Stimulated activated CD8-positive, alpha-beta memory T cell treated with anti-CD3 and anti-CD28 coated beads, Interleukin-12 subunit alpha, Interleukin-12 subunit beta, amount 100 ng/mL, for 24 hours (primary cell): ENCODE measurements at regions not wholly inside any gene's neighbourhood (a gene's known extent, or its start where the extent isn't known, plus 50 kb on each side); places are given as distances from the start of the nearest gene placed in this dataset.

Source experiments
- DNase-seq: peaks from one replicate; pipeline ENCODE4 v3.0.0-alpha.2; 2020; ENCODE audit errors: extremely low read depth

DNA sequence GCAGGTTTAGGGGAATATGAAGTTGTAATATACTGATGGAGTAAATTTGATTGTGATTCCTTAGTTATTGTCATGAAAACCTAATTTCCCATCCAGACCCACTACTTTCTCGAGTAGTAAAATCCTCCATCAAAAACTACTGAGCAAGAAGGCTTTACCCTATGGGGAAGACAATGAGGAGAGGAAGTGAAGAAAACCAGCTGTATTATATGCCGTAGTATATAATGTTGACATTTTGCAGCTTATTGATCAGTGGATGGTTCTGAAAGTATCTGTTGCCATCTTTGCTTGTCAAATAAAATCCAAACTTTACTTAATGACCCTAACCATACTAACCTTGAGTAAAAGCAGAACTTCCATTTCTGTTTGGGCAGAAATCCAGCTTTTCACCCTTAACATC is 292.8 kb upstream of the RAG2 start:
- DNase-seq, result no peak

DNA sequence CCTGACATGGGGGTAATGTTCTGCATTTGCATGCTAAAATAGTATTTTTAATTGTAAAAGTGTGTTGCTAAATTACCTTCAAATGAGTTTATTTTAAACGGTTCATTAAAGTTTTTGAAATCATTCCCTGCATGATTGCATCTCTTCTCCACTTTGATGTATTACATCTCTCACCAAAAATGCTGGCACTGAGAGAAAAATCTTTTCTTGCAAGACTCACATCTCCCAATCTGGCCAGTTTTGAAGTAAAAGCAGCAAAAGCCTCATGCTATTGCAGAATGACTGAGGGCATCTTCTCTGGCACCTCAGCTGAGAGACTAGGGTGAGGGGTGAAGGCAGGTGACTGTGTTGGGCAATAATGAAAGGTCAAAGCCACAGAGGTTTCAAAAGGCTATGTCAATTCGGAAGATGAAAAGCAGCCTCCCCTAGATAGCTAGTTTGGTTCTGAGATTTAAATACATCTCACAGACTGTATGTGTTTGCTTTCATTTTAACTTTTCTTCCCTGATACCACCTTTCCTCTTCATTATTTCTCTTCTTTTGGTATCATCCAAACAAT is 292.2 kb upstream of the RAG2 start:
- no peak for DNase-seq

- no peak for DNase-seq
Measured at GRCh38 chr11:36885154-36885553, 287.1 kb upstream of the RAG2 start.

DNA sequence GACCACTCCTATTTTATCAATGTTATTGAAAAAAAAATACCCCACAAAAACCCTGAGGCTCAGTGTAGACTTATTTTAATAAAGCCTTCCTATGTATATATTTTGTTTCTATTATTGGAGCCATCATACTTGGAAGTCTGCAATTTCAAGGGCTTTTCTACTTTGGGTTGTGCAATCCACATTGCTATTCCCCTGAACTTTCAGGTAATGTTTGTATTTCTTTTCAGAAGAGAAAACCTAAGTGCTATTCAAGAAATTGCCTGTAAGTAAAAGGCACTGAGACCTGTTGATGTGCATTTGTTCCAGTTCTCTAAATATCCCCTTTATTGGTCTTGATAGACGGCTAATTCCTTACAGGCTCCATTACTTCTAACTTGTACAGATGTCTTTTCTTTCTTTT is 280.7 kb upstream of the RAG2 start:
- no peak for DNase-seq

- DNase-seq, result no peak
Measured at GRCh38 chr11:36877149-36877548, 279.1 kb upstream of the RAG2 start.

GRCh38 chr11:36876266-36876665 is 278.2 kb upstream of the RAG2 start:
- DNase-seq, result no peak

- DNase-seq, result no peak
Measured at GRCh38 chr11:36874291-36874690, 276.3 kb upstream of the RAG2 start.

GRCh38 chr11:36870361-36870760 is 272.3 kb upstream of the RAG2 start:
- no peak for DNase-seq

DNA sequence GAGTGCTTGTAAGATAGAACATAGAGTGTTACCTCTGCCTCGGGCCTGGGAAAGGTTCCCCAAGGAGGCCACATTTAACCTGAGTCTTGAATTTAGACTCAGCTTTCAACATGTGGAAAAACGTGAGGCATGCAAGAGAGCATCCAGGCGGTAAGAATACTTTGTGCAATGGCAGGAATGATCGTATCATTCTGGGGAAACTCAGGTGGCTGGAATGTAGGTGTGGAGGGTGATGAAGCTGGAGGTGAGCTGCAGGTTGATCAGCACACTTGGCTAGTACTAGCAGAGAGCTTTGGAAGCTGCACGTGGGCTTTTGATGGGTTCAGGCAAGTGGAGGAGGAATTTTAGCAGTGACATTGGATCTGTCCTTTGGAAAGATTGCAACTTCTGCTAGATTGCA is 270.3 kb upstream of the RAG2 start:
- no peak for DNase-seq

- DNase-seq, result no peak
Measured at GRCh38 chr11:36865846-36866245, 267.8 kb upstream of the RAG2 start.

- no peak for DNase-seq
Measured at GRCh38 chr11:36854875-36855274, 256.8 kb upstream of the RAG2 start.

DNA sequence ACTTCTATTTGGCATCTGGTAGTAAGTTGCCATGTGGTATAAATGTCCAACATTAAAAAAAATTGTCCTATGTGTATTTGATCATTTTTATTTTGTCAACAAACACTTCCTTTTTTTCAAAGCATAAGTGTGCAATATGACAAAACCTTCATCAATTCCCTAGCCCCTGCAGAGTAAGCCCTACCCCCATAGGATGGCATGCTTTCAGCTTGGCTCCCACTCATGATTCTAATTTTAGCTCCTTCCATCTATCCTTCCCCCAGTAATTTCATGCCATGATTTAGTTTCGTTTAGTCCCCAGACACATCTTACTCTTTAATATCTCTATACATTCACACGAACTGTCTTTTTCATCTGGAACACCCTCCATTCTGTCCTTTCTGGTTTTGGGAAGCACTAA is 250.6 kb upstream of the RAG2 start:
- no peak for DNase-seq

DNA sequence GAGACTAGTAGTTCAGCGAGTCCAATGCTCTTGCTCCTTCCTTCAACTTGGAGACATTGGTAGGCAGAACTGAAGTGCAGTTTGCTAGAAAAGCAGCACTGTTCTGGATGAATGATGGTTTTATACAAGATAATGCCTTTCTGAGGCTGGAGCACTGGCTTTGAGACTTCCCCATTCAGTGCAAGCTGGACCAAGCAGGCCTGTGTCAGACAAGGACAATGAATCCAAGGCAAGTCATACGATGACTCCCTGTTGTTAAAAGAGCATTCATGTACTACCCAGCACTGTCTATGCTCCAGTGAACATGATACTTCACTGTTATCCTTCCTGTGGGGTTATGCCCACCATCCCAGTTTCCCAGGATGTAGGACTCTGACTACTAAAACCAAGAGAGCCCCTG is 242.3 kb upstream of the RAG2 start:
- no peak for DNase-seq

- DNase-seq, result no peak
Measured at GRCh38 chr11:36837831-36838437, 239.9 kb upstream of the RAG2 start.

GRCh38 chr11:36825251-36825650 is 227.2 kb upstream of the RAG2 start:
- no peak for DNase-seq

GRCh38 chr11:36824349-36824748 is 226.3 kb upstream of the RAG2 start:
- DNase-seq, result no peak

DNA sequence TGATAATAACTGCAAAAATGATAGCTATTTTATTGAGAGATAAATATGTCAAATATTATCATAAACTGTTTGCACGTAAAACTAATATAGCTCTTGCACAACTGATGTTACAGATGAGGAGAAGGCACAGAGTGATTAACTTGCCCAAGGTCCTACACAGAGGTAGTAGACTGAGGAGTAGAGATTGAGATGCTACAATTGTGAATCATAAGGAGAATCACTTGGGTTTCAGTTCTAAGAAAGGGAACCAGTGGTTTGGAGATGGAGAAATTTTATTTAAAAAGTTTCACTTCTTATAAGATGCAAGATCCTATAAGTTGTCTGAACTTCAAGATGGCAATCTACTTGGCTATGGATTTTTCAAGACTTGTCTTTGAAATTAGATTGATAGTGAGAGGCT is 224.8 kb upstream of the RAG2 start:
- no peak for DNase-seq

GRCh38 chr11:36818410-36818809 is 220.4 kb upstream of the RAG2 start:
- DNase-seq, result no peak

GRCh38 chr11:36817336-36817965 is 219.4 kb upstream of the RAG2 start:
- DNase-seq, result no peak

DNA sequence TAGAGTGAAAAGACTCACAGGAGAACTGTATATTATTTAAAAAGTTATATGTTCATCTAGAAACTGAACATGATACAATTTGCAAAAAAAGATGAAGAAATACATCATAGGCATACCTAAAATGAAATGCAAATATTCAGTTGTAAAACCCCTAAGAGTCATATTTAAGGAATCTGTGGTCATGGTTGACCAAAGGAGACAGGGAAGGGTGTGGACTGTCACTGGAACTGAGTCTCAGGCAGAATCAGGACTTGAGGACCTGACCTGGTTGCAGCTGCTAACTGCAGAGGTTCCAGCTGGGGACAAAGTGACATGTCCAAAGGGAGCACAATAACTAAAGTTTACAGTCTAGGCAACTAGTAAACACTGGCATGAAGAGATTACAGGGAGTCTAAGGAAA is 211.3 kb upstream of the RAG2 start:
- DNase-seq, result no peak

DNA sequence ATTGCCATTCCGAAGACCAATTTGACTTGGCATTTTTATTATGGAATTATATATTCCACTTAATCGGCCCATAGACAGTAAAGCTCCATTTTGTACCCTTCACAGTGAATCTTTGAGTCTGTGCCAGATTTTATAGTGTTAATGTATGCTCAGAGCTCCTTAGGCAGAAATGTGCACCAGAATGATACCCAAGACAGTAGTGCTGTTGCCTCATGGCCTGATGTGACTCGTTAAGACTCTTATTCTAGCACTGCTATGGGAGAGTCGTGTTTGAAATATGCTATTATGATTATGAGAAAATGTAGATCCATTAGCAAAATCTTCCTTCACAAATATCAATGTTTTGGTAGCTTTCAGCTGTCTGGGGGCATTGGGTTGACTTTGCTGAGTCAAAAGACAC is 209.8 kb upstream of the RAG2 start:
- DNase-seq, result no peak

GRCh38 chr11:36803084-36803483 is 205.0 kb upstream of the RAG2 start:
- DNase-seq, result no peak

GRCh38 chr11:36792996-36793914 is 195.2 kb upstream of the RAG2 start:
- no peak for DNase-seq
